ENCODE measurements at regions not wholly inside any gene's neighbourhood (a gene's known extent, or its start where the extent isn't known, plus 50 kb on each side); places are given as distances from the start of the nearest gene placed in this dataset.
A peak's percentile ranks its signal among the peaks of the same experiment; 100 is the strongest.

- ChIA-PET POLR2A (no interaction called here), CTCF (interaction anchor here (0.6 to 10.7 kb wide), 50 partner anchors 9 to 292 kb away, joined by 3 to 93 read pairs (median 4); partner anchors contain the start of genes CHCHD4, SLC6A6 and TMEM43)
- Histone ChIP-seq H3K27me3 (ENCODE audit: control insufficient read depth, insufficient read depth, low read length) (no peaks in the 10 kb centered on the region; the same call in 1 of the 2 replicates), H3K4me3 (ENCODE audit: low read depth, low read length) (no peak overlapping the region), H3K36me3 (ENCODE audit: control insufficient read depth, insufficient read depth, low read length) (no peaks in the 10 kb centered on the region)
- peak; percentile 14 for DNase-seq (ENCODE audit: low read depth)
- TF ChIP-seq CTCF (IDR thresholded peaks at IDR 0.05; ENCODE audit: insufficient read depth, low read depth, low read length): peak; percentile 98
Observed at GRCh38 chr3:14261229-14261628, 82.6 kb downstream of the LSM3 start.

GRCh38 chr3:14262212-14262611 is 83.6 kb downstream of the LSM3 start:
- H3K4me3 ChIP-seq (ENCODE audit: low read depth, low read length): no peak overlapping the region
- H3K36me3 ChIP-seq (ENCODE audit: control insufficient read depth, insufficient read depth, low read length): no peaks in the 10 kb centered on the region
- CTCF ChIA-PET: interaction anchor here (1.0 to 10.7 kb wide), 27 partner anchors 10 to 286 kb away, joined by 3 to 93 read pairs (median 6); no protein-coding TSS in a partner anchor
- POLR2A ChIA-PET: no interaction called here
- no peaks in the 10 kb centered on the region; the same call in 1 of the 2 replicates for H3K27me3 ChIP-seq (ENCODE audit: control insufficient read depth, insufficient read depth, low read length)
- DNase-seq (ENCODE audit: low read depth): no peak
- TF ChIP-seq CTCF (IDR thresholded peaks at IDR 0.05; ENCODE audit: insufficient read depth, low read depth, low read length): no peak

- DNase-seq (ENCODE audit: low read depth): no peak
- H3K4me3 ChIP-seq (ENCODE audit: low read depth, low read length): no peak overlapping the region
- POLR2A ChIA-PET: no interaction called here
- no peaks in the 10 kb centered on the region for H3K36me3 ChIP-seq (ENCODE audit: control insufficient read depth, insufficient read depth, low read length)
- CTCF ChIA-PET: interaction anchor here (1.2 to 10.7 kb wide), 9 partner anchors 11 to 286 kb away, joined by 3 to 93 read pairs (median 9); no protein-coding TSS in a partner anchor
- H3K27me3 ChIP-seq (ENCODE audit: control insufficient read depth, insufficient read depth, low read length): no peaks in the 10 kb centered on the region; the same call in 1 of the 2 replicates
- TF ChIP-seq CTCF (IDR thresholded peaks at IDR 0.05; ENCODE audit: insufficient read depth, low read depth, low read length): no peak
Observed at GRCh38 chr3:14262867-14263266, 84.2 kb downstream of the LSM3 start.

- Histone ChIP-seq H3K27me3 (ENCODE audit: control insufficient read depth, insufficient read depth, low read length) (peaks cover 2% of the 10 kb centered on the region; the same call in 1 of the 2 replicates), H3K4me3 (ENCODE audit: low read depth, low read length) (no peak overlapping the region), H3K36me3 (ENCODE audit: control insufficient read depth, insufficient read depth, low read length) (no peaks in the 10 kb centered on the region)
- no peak for DNase-seq (ENCODE audit: low read depth)
- no peak for TF ChIP-seq CTCF (IDR thresholded peaks at IDR 0.05; ENCODE audit: insufficient read depth, low read depth, low read length)
- ChIA-PET POLR2A (no interaction called here), CTCF (interaction anchor here (1.1 to 10.7 kb wide), 2 partner anchors 16 to 61 kb away, joined by 3 to 93 read pairs; no protein-coding TSS in a partner anchor)
Observed at GRCh38 chr3:14263317-14264005, 84.8 kb downstream of the LSM3 start.

DNA sequence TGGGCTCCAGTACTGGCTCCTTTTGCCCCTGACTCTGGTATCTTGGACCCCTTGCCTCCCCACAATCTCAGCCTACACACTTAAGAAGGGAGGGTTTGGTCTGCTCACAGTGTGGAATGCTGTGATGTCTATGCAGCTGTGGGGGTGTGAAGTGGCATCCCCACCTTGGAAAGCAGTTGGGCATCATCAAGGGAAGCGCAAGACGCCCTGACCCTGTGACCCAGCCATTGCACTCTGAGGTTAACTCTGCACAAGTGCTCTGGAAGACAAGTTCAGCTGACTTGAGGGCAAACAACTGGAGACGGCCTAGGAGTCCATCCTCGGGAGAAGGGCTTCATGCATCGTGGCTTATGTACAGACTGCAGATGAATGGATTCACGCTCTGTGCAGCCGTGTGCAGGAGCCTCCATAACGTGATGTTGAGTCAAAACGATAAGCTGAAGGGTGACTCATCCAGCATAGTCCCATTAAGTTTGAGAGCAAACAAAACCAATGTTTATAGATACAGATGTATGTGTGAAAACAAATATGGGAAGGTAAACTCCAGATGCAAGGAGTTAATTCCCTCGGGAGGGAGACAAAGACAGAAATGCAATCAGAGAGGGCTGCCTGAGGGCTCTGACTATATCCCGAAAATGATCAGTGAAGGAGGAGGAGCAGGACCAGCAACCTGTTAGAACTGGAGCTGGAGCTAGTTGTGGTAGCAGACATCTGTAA is 86.8 kb downstream of the LSM3 start:
- no peak for TF ChIP-seq CTCF (IDR thresholded peaks at IDR 0.05; ENCODE audit: insufficient read depth, low read depth, low read length)
- CTCF ChIA-PET: interaction anchor here (0.5 to 10.7 kb wide), 5 partner anchors 11 to 203 kb away, joined by 3 to 93 read pairs (median 3); no protein-coding TSS in a partner anchor
- peaks cover 4% of the 10 kb centered on the region for H3K27me3 ChIP-seq (ENCODE audit: control insufficient read depth, insufficient read depth, low read length)
- POLR2A ChIA-PET: no interaction called here
- peak; percentile 19 for DNase-seq (ENCODE audit: low read depth)
- H3K36me3 ChIP-seq (ENCODE audit: control insufficient read depth, insufficient read depth, low read length): no peaks in the 10 kb centered on the region
- no peak overlapping the region for H3K4me3 ChIP-seq (ENCODE audit: low read depth, low read length)

Measured in BJ (cell line).